OCI-LY1 (cell line): ENCODE measurements at regions not wholly inside any gene's neighbourhood (a gene's known extent, or its start where the extent isn't known, plus 50 kb on each side); places are given as distances from the start of the nearest gene placed in this dataset.

Source experiments
- H2AFZ ChIP-seq: fragments of 200-600 bp; sonication (generic), shearing (Covaris generic); 2 replicates; pipeline ENCODE4 v1.6.0; 2014; ENCODE audit warnings: antibody characterized with exemption, mild to moderate bottlenecking, low read length
- H3F3A ChIP-seq: fragments of 200-600 bp; sonication (generic), shearing (Covaris generic); 2 replicates; pipeline ENCODE4 v1.6.0; 2014; ENCODE audit warnings: mild to moderate bottlenecking, antibody characterized with exemption, low read length, moderate library complexity; ENCODE audit not compliant: insufficient read depth
- H3K27ac ChIP-seq: fragments of 200-600 bp; sonication (generic); 2 replicates; pipeline ENCODE4 v1.5.1; 2014; ENCODE audit warnings: low read length, mixed run types, mild to moderate bottlenecking, low read depth; ENCODE audit not compliant: poor library complexity, severe bottlenecking
- H3K27me3 ChIP-seq: fragments of 200-600 bp; sonication (generic); 2 replicates; pipeline ENCODE4 v1.6.0; 2014; ENCODE audit warnings: antibody characterized with exemption, mild to moderate bottlenecking, low read length, moderate library complexity; ENCODE audit not compliant: insufficient read depth
- H3K36me3 ChIP-seq: fragments of 200-600 bp; sonication (generic); 2 replicates; pipeline ENCODE4 v1.6.1; 2014; ENCODE audit warnings: mild to moderate bottlenecking, antibody characterized with exemption, low read length, moderate library complexity, mixed read lengths; ENCODE audit not compliant: insufficient read depth
- H3K4me1 ChIP-seq: fragments of 200-600 bp; sonication (generic); 2 replicates; pipeline ENCODE4 v1.5.1; 2014; ENCODE audit warnings: mild to moderate bottlenecking, low read length, moderate library complexity; ENCODE audit not compliant: insufficient read depth, severe bottlenecking
- H3K4me2 ChIP-seq: fragments of 200-600 bp; sonication (generic), shearing (Covaris generic); 2 replicates; pipeline ENCODE4 v1.6.1; 2014; ENCODE audit warnings: low read length
- H3K4me3 ChIP-seq: fragments of 200-600 bp; sonication (generic); 2 replicates; pipeline ENCODE4 v1.5.1; 2014; ENCODE audit warnings: low read length, low read depth, mild to moderate bottlenecking, mixed read lengths; ENCODE audit not compliant: poor library complexity, severe bottlenecking
- H3K79me2 ChIP-seq: fragments of 200-600 bp; shearing (Covaris generic); 2 replicates; pipeline ENCODE4 v1.6.1; 2016; ENCODE audit warnings: mixed run types, low read length, mixed read lengths; ENCODE audit not compliant: insufficient read depth
- H3K9ac ChIP-seq: fragments of 200-600 bp; sonication (generic), shearing (Covaris generic); 2 replicates; pipeline ENCODE4 v1.6.1; 2014; ENCODE audit warnings: mild to moderate bottlenecking, low read length, mixed read lengths
- H3K9me2 ChIP-seq: fragments of 200-600 bp; sonication (generic), shearing (Covaris generic); 2 replicates; pipeline ENCODE4 v1.6.1; 2014; ENCODE audit warnings: low read depth, mild to moderate bottlenecking, low read length, mixed read lengths
- H3K9me3 ChIP-seq: fragments of 200-600 bp; shearing (Covaris generic); 2 replicates; pipeline ENCODE4 v1.6.1; 2014; ENCODE audit warnings: low read length, mixed read lengths
- H4K20me1 ChIP-seq: fragments of 200-600 bp; sonication (generic), shearing (Covaris generic); 2 replicates; pipeline ENCODE4 v1.6.0; 2016; ENCODE audit warnings: mild to moderate bottlenecking, low read length; ENCODE audit not compliant: insufficient read depth
- EZH2 ChIP-seq: fragments of 200-600 bp; sonication (generic), shearing (Covaris generic); IDR thresholded peaks from 2 replicates; pipeline ENCODE4 v1.8.0; 2017; ENCODE audit warnings: borderline replicate concordance, mixed run types, mild to moderate bottlenecking, antibody characterized with exemption, low read length, moderate library complexity, mixed read lengths
- TF ChIP-seq, protein P1 (sequence below): fragments of 200-600 bp; sonication (generic), shearing (Covaris generic); IDR thresholded peaks from 2 replicates; pipeline ENCODE4 v1.5.1; 2017; ENCODE audit warnings: mild to moderate bottlenecking, antibody characterized with exemption, low read length, moderate library complexity, mixed read lengths

DNA sequence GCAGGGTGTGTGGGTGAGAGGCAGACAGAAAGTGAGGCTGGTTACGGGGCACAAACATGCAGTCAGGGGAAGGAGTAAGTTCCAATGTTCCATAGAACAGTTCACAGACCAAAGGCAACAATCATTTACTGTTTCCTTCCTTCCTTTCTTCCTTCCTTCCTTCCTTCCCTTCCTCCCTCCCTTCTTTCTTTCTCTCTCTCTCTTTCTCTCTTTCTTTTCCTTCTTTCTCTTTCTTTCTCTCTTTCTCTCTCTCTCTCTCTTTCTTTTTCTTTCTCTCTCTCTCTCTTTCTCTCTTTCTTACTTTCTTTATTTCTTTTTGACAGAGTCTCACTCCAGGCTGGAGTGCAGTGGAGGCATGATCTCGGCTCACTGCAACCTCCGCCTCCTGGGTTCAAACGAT lies 125.8 kb upstream of the LPCAT1 start:
- H3K9ac ChIP-seq = no peak overlapping the region
- no peaks in the 10 kb centered on the region for H4K20me1 ChIP-seq
- no peak overlapping the region for H3K27ac ChIP-seq
- H3K9me2 ChIP-seq = no peaks in the 10 kb centered on the region
- TF ChIP-seq, protein P1, sequence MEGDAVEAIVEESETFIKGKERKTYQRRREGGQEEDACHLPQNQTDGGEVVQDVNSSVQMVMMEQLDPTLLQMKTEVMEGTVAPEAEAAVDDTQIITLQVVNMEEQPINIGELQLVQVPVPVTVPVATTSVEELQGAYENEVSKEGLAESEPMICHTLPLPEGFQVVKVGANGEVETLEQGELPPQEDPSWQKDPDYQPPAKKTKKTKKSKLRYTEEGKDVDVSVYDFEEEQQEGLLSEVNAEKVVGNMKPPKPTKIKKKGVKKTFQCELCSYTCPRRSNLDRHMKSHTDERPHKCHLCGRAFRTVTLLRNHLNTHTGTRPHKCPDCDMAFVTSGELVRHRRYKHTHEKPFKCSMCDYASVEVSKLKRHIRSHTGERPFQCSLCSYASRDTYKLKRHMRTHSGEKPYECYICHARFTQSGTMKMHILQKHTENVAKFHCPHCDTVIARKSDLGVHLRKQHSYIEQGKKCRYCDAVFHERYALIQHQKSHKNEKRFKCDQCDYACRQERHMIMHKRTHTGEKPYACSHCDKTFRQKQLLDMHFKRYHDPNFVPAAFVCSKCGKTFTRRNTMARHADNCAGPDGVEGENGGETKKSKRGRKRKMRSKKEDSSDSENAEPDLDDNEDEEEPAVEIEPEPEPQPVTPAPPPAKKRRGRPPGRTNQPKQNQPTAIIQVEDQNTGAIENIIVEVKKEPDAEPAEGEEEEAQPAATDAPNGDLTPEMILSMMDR = no peak
- no peak for TF ChIP-seq EZH2
- no peaks in the 10 kb centered on the region for H3K27me3 ChIP-seq
- H3K79me2 ChIP-seq = no peaks in the 10 kb centered on the region
- H2AFZ ChIP-seq = no peak overlapping the region
- no peaks in the 10 kb centered on the region for H3K9me3 ChIP-seq
- no peak overlapping the region for H3K4me3 ChIP-seq
- H3K4me2 ChIP-seq = no peak overlapping the region
- no peaks in the 10 kb centered on the region for H3K36me3 ChIP-seq
- H3F3A ChIP-seq = 0 out of 2 replicates have a peak, but pooled peaks cover 3% of the 10 kb centered on the region
- H3K4me1 ChIP-seq = peaks cover 21% of the 10 kb centered on the region

DNA sequence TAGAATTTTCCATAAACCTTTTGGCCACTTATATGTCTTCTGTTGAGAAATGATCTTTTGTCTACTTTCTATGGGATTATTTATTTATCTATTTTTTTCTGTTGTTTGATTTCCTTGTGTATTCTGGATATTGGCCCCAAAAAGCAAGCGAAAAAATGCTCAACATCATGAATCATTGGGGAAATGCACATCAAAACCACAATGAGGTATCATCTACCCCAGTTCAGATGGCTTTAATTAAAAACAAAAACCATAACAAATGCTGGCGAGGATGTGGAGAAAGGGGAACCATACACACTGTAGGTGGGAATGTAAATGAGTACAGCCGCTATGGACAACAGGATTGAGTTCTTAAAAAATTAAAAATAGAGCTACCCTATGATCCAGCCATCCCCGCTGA lies 125.0 kb upstream of the LPCAT1 start:
- H3K9ac ChIP-seq = no peak overlapping the region
- no peaks in the 10 kb centered on the region for H3K9me2 ChIP-seq
- no peak for TF ChIP-seq EZH2
- TF ChIP-seq, protein P1 = no peak
- H3K9me3 ChIP-seq = no peaks in the 10 kb centered on the region
- no peak overlapping the region for H2AFZ ChIP-seq
- H3K4me1 ChIP-seq = peaks cover 14% of the 10 kb centered on the region
- no peak overlapping the region for H3K27ac ChIP-seq
- H3F3A ChIP-seq = 0 out of 2 replicates have a peak, but pooled peaks cover 3% of the 10 kb centered on the region
- no peak overlapping the region for H3K4me2 ChIP-seq
- no peaks in the 10 kb centered on the region for H3K27me3 ChIP-seq
- H4K20me1 ChIP-seq = no peaks in the 10 kb centered on the region
- no peaks in the 10 kb centered on the region for H3K36me3 ChIP-seq
- no peaks in the 10 kb centered on the region for H3K79me2 ChIP-seq
- H3K4me3 ChIP-seq = no peak overlapping the region

GRCh38 chr5:1647580-1647979 lies 123.8 kb upstream of the LPCAT1 start:
- H3K79me2 ChIP-seq = no peaks in the 10 kb centered on the region
- no peaks in the 10 kb centered on the region for H3K36me3 ChIP-seq
- H3K27ac ChIP-seq = no peak overlapping the region
- TF ChIP-seq, protein P1 = no peak
- no peak for TF ChIP-seq EZH2
- H3K4me3 ChIP-seq = no peak overlapping the region
- H3K4me2 ChIP-seq = no peak overlapping the region
- H2AFZ ChIP-seq = no peak overlapping the region
- no peaks in the 10 kb centered on the region for H3K9me2 ChIP-seq
- no peaks in the 10 kb centered on the region for H3K27me3 ChIP-seq
- 0 out of 2 replicates have a peak, but pooled peaks cover 3% of the 10 kb centered on the region for H3F3A ChIP-seq
- H4K20me1 ChIP-seq = no peaks in the 10 kb centered on the region
- H3K4me1 ChIP-seq = peaks cover 4% of the 10 kb centered on the region
- no peak overlapping the region for H3K9ac ChIP-seq
- H3K9me3 ChIP-seq = no peaks in the 10 kb centered on the region
